ENCODE measurements at regions not wholly inside any gene's neighbourhood (a gene's known extent, or its start where the extent isn't known, plus 50 kb on each side); places are given as distances from the start of the nearest gene placed in this dataset.

DNA sequence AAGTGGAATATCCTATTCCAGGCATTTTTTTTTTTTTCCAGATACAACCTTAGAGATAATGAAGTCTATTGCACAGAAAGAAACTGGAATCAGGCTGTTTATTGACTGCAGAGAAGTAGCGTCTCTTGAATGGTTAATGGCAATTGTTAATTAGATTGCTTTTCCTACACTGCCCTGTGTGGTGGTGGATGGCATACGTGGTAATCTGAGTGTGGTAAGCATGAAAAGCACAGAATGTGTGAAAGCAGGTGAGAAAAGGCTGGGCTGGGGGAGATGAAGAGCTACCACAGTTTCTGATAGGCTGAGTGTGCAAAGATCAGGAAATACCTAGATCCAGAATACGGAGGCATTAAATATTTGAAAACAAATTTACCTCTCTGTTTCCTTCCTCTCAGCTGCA, 486.3 kb upstream of the TBL1XR1 start:
- H3K27ac ChIP-seq (ENCODE audit: low read depth, low read length): no peak overlapping the region
- no peaks in the 10 kb centered on the region for H3K9me3 ChIP-seq (ENCODE audit: low read depth, low read length)
- no peak overlapping the region for H3K4me3 ChIP-seq (ENCODE audit: insufficient read depth, low read length)
- TF ChIP-seq, protein P1, sequence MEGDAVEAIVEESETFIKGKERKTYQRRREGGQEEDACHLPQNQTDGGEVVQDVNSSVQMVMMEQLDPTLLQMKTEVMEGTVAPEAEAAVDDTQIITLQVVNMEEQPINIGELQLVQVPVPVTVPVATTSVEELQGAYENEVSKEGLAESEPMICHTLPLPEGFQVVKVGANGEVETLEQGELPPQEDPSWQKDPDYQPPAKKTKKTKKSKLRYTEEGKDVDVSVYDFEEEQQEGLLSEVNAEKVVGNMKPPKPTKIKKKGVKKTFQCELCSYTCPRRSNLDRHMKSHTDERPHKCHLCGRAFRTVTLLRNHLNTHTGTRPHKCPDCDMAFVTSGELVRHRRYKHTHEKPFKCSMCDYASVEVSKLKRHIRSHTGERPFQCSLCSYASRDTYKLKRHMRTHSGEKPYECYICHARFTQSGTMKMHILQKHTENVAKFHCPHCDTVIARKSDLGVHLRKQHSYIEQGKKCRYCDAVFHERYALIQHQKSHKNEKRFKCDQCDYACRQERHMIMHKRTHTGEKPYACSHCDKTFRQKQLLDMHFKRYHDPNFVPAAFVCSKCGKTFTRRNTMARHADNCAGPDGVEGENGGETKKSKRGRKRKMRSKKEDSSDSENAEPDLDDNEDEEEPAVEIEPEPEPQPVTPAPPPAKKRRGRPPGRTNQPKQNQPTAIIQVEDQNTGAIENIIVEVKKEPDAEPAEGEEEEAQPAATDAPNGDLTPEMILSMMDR (IDR thresholded peaks at IDR 0.05; ENCODE audit: extremely low read depth, low read depth, low read length): no peak
- no peaks in the 10 kb centered on the region for H4K20me1 ChIP-seq (ENCODE audit: insufficient read depth, low read length)
- H3K27me3 ChIP-seq (ENCODE audit: insufficient read depth, low read length): no peaks in the 10 kb centered on the region
- no peak for DNase-seq (ENCODE audit: insufficient read length, low spot score, missing footprints)
- no peak overlapping the region for H2AFZ ChIP-seq (ENCODE audit: low read length)
- H3K36me3 ChIP-seq (ENCODE audit: insufficient read depth, low read length): no peaks in the 10 kb centered on the region
- no peak overlapping the region for H3K4me2 ChIP-seq (ENCODE audit: insufficient read depth, low read length)
- H3K4me1 ChIP-seq (ENCODE audit: insufficient read depth, low read length): peaks cover 16% of the 10 kb centered on the region
- no peaks in the 10 kb centered on the region for H3K79me2 ChIP-seq (ENCODE audit: insufficient read depth, low read length)

- H3K27ac ChIP-seq (ENCODE audit: low read depth, low read length): no peak overlapping the region
- H3K79me2 ChIP-seq (ENCODE audit: insufficient read depth, low read length): no peaks in the 10 kb centered on the region
- no peaks in the 10 kb centered on the region for H3K9me3 ChIP-seq (ENCODE audit: low read depth, low read length)
- no peak for DNase-seq (ENCODE audit: insufficient read length, low spot score, missing footprints)
- H3K4me1 ChIP-seq (ENCODE audit: insufficient read depth, low read length): no peaks in the 10 kb centered on the region
- H3K4me3 ChIP-seq (ENCODE audit: insufficient read depth, low read length): no peak overlapping the region
- H3K4me2 ChIP-seq (ENCODE audit: insufficient read depth, low read length): no peak overlapping the region
- H2AFZ ChIP-seq (ENCODE audit: low read length): no peak overlapping the region
- H4K20me1 ChIP-seq (ENCODE audit: insufficient read depth, low read length): no peaks in the 10 kb centered on the region
- H3K36me3 ChIP-seq (ENCODE audit: insufficient read depth, low read length): no peaks in the 10 kb centered on the region
- no peaks in the 10 kb centered on the region for H3K27me3 ChIP-seq (ENCODE audit: insufficient read depth, low read length)
- TF ChIP-seq, protein P1 (IDR thresholded peaks at IDR 0.05; ENCODE audit: extremely low read depth, low read depth, low read length): no peak
Observed at GRCh38 chr3:177686671-177687070, 489.4 kb upstream of the TBL1XR1 start.

GRCh38 chr3:177687291-177687690, 490.0 kb upstream of the TBL1XR1 start:
- H3K36me3 ChIP-seq (ENCODE audit: insufficient read depth, low read length): no peaks in the 10 kb centered on the region
- H3K27ac ChIP-seq (ENCODE audit: low read depth, low read length): no peak overlapping the region
- H3K4me1 ChIP-seq (ENCODE audit: insufficient read depth, low read length): no peaks in the 10 kb centered on the region
- no peak overlapping the region for H2AFZ ChIP-seq (ENCODE audit: low read length)
- no peaks in the 10 kb centered on the region for H3K9me3 ChIP-seq (ENCODE audit: low read depth, low read length)
- no peaks in the 10 kb centered on the region for H4K20me1 ChIP-seq (ENCODE audit: insufficient read depth, low read length)
- H3K4me2 ChIP-seq (ENCODE audit: insufficient read depth, low read length): no peak overlapping the region
- no peak for DNase-seq (ENCODE audit: insufficient read length, low spot score, missing footprints)
- no peaks in the 10 kb centered on the region for H3K27me3 ChIP-seq (ENCODE audit: insufficient read depth, low read length)
- TF ChIP-seq, protein P1 (IDR thresholded peaks at IDR 0.05; ENCODE audit: extremely low read depth, low read depth, low read length): no peak
- no peak overlapping the region for H3K4me3 ChIP-seq (ENCODE audit: insufficient read depth, low read length)
- H3K79me2 ChIP-seq (ENCODE audit: insufficient read depth, low read length): no peaks in the 10 kb centered on the region

DNA sequence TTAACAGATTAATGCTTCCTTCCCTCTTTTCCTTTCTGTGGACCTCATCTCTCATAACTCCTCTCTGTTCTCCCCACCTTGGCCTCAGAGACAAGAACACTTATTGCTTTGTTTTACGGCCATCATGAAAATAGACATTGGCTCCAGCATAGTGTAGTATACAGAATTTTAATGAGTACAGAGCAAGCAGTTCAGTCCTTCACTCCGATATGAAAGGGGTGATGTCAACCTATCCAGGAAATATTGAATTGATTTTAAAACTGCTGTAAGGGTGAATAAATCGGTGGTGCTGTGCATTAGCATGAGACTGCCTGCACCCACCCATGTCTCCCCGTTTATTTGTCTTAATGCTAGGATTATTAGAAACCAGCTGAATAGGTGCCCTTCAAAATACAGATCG, 490.9 kb upstream of the TBL1XR1 start:
- Histone ChIP-seq H2AFZ (ENCODE audit: low read length) (no peak overlapping the region), H3K36me3 (ENCODE audit: insufficient read depth, low read length) (no peaks in the 10 kb centered on the region), H3K4me2 (ENCODE audit: insufficient read depth, low read length) (no peak overlapping the region), H3K9me3 (ENCODE audit: low read depth, low read length) (no peaks in the 10 kb centered on the region), H3K4me3 (ENCODE audit: insufficient read depth, low read length) (no peak overlapping the region), H3K79me2 (ENCODE audit: insufficient read depth, low read length) (no peaks in the 10 kb centered on the region), H4K20me1 (ENCODE audit: insufficient read depth, low read length) (no peaks in the 10 kb centered on the region), H3K27ac (ENCODE audit: low read depth, low read length) (no peak overlapping the region), H3K4me1 (ENCODE audit: insufficient read depth, low read length) (no peaks in the 10 kb centered on the region), H3K27me3 (ENCODE audit: insufficient read depth, low read length) (no peaks in the 10 kb centered on the region)
- TF ChIP-seq, protein P1 (IDR thresholded peaks at IDR 0.05; ENCODE audit: extremely low read depth, low read depth, low read length): no peak
- no peak for DNase-seq (ENCODE audit: insufficient read length, low spot score, missing footprints)

Data from osteoblast (primary cell).